ENCODE measurements at regions not wholly inside any gene's neighbourhood (a gene's known extent, or its start where the extent isn't known, plus 50 kb on each side); places are given as distances from the start of the nearest gene placed in this dataset.

- TF ChIP-seq MAX (IDR thresholded peaks at IDR 0.05): no peak
- TF ChIP-seq CEBPB (IDR thresholded peaks at IDR 0.05): no peak
- no peak for TF ChIP-seq EGR1 (IDR thresholded peaks at IDR 0.05)
- TF ChIP-seq FOXM1 (IDR thresholded peaks at IDR 0.05; ENCODE audit: borderline replicate concordance, low read depth): no peak
- no peak for TF ChIP-seq NFIC (IDR thresholded peaks at IDR 0.05)
- no peak for TF ChIP-seq TAF1 (IDR thresholded peaks at IDR 0.05; ENCODE audit: low read depth)
- no peak for TF ChIP-seq TCF12 (IDR thresholded peaks at IDR 0.05; ENCODE audit: low read depth)
- no peak for TF ChIP-seq REST (IDR thresholded peaks at IDR 0.05; ENCODE audit: low read depth)
- no peak for TF ChIP-seq RAD21 (IDR thresholded peaks at IDR 0.05; ENCODE audit: low read depth)
- TF ChIP-seq CREB1 (IDR thresholded peaks at IDR 0.05; ENCODE audit: low read depth): no peak
- TF ChIP-seq TEAD4 (IDR thresholded peaks at IDR 0.05): no peak
- TF ChIP-seq YY1 (IDR thresholded peaks at IDR 0.05; ENCODE audit: low read depth): no peak
- no peak for TF ChIP-seq EP300 (IDR thresholded peaks at IDR 0.05; ENCODE audit: borderline replicate concordance)
- TF ChIP-seq ZBTB7A (IDR thresholded peaks at IDR 0.05; ENCODE audit: low read depth): no peak
- TF ChIP-seq USF1 (IDR thresholded peaks at IDR 0.05): no peak
These were observed 103.0 kb upstream of the PLXNA2 start for GRCh38 chr1:208347191-208347590.

- TF ChIP-seq YY1 (IDR thresholded peaks at IDR 0.05; ENCODE audit: low read depth) (no peak), RAD21 (IDR thresholded peaks at IDR 0.05; ENCODE audit: low read depth) (no peak), CEBPB (IDR thresholded peaks at IDR 0.05) (no peak), NFIC (IDR thresholded peaks at IDR 0.05) (no peak), USF1 (IDR thresholded peaks at IDR 0.05) (no peak), REST (IDR thresholded peaks at IDR 0.05; ENCODE audit: low read depth) (no peak), CREB1 (IDR thresholded peaks at IDR 0.05; ENCODE audit: low read depth) (no peak), EGR1 (IDR thresholded peaks at IDR 0.05) (no peak), TEAD4 (IDR thresholded peaks at IDR 0.05) (no peak)
These were observed 105.6 kb upstream of the PLXNA2 start for GRCh38 chr1:208349694-208350330.

- TF ChIP-seq EGR1 (IDR thresholded peaks at IDR 0.05) (no peak), EP300 (IDR thresholded peaks at IDR 0.05; ENCODE audit: borderline replicate concordance) (no peak)
These were observed 106.6 kb upstream of the PLXNA2 start for GRCh38 chr1:208350815-208351214.

- no peak for TF ChIP-seq USF1 (IDR thresholded peaks at IDR 0.05)
- no peak for TF ChIP-seq YY1 (IDR thresholded peaks at IDR 0.05; ENCODE audit: low read depth)
- TF ChIP-seq RAD21 (IDR thresholded peaks at IDR 0.05; ENCODE audit: low read depth): no peak
- TF ChIP-seq EP300 (IDR thresholded peaks at IDR 0.05; ENCODE audit: borderline replicate concordance): no peak
These were observed 107.7 kb upstream of the PLXNA2 start for GRCh38 chr1:208351838-208352237.

- TF ChIP-seq MAX (IDR thresholded peaks at IDR 0.05) (no peak), TEAD4 (IDR thresholded peaks at IDR 0.05) (no peak), REST (IDR thresholded peaks at IDR 0.05; ENCODE audit: low read depth) (no peak), FOXM1 (IDR thresholded peaks at IDR 0.05; ENCODE audit: borderline replicate concordance, low read depth) (no peak), CREB1 (IDR thresholded peaks at IDR 0.05; ENCODE audit: low read depth) (no peak), YY1 (IDR thresholded peaks at IDR 0.05; ENCODE audit: low read depth) (no peak), RAD21 (IDR thresholded peaks at IDR 0.05; ENCODE audit: low read depth) (no peak)
These were observed 113.7 kb upstream of the PLXNA2 start for GRCh38 chr1:208357644-208358507.

Data from Ishikawa (cell line).